HG03064 (cell line): ENCODE measurements at regions not wholly inside any gene's neighbourhood (a gene's known extent, or its start where the extent isn't known, plus 50 kb on each side); places are given as distances from the start of the nearest gene placed in this dataset.
"Not testable (repeated sequence)": the region's sequence is repeated elsewhere in the genome, so short reads cannot be mapped to it uniquely, and the experiment has no call there.

Source experiments
- ATAC-seq: cut with Tn5 transposase; IDR thresholded peaks from one replicate; pipeline ENCODE4 v1.9.1; 2021; ENCODE audit warnings: low read depth; ENCODE audit not compliant: unreplicated experiment

DNA sequence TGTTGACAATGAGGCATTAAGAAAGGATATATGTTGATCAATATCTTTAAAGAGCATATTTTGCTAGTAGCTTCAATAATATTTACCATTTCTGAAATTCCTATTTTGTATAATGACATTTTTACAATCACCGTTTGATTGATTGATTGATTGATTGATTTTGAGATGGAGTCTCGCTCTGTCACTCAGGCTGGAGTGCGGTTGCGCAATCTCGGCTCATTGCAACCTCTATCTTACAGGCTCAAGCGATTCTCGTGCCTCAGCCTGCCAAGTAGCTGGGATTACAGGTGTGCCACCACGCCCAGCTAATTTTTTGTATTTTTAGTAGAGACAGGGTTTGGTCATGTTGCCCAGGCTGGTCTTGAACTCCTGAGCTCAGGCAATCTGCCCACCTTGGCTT lies 150.9 kb upstream of the TEX13D start:
- ATAC-seq: not testable (repeated sequence)

DNA sequence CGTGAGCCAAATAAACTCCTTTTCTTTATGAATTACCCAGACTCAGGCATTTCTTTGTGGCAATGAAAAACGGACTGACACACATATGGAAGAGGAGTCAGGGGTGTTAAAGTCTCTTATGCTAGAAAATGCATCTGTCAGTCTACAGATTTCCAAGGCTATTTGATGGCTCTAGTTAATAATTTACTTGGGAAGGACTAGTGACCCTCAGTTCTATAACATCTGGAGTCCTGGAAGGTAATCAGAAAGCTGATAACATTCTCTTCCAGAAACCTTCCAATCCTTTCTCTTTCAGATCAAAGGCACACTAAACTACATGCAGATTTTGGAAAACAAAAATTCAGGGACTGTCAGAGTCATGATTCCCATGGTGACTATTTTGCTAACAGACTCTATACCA lies 142.0 kb upstream of the TEX13D start:
- ATAC-seq: no peak

DNA sequence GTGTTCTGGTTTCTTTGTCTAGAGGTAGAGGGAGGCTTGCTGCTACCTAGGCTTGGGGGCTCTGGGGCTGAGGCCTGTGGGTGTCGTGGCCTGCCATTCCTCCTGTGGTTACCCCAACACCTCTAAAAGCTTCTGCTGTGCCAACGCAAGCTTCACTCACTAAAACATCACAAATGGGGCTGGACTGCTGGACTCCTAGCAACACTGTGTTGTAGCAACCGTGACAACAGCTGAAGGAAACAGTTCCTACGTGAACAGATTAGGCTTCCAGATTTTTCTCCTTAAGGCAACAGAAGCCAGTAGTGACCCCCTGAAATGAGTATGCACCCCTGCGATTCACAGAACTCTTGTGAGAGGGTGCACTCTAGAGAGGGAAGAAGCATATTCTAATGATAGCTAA lies 138.3 kb upstream of the TEX13D start:
- ATAC-seq: no peak

DNA sequence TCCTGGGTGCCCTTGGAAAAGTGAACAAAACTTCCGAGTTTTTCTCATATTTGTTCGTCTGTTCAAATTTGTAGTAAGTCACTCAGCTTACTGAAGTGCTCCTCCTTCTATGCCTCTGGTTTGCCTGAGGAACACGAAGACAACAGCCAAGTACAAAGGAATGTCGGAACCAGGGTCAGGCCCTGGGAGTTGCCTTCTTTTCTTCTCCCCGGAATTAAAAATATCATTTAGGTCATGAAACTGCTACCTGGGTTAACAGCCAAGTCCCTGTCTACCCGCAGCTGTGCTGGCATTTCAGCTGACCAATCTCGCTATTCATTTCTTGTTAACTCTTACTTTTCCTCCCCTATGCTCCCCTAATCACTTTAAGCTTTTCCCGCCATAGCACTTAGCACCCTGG lies 137.6 kb upstream of the TEX13D start:
- no peak for ATAC-seq

DNA sequence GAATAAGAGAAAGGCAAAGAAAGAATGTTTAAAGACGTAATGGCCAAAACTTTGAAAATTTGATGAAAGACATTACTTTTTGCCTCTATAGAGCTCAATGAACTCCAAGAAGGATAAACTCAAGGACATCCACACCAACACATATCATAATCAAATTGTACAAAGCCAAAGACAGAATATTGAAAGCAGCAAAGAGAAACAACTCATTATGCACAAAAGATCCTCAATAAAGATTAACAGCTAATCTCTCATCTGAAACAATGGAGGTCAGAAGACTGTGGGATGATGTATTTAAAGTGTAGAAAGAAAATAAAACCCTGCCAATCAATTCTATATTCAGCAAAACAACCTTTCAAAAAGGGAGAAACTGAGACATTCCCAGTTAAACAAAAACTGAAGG lies 129.1 kb upstream of the TEX13D start:
- ATAC-seq: no peak

DNA sequence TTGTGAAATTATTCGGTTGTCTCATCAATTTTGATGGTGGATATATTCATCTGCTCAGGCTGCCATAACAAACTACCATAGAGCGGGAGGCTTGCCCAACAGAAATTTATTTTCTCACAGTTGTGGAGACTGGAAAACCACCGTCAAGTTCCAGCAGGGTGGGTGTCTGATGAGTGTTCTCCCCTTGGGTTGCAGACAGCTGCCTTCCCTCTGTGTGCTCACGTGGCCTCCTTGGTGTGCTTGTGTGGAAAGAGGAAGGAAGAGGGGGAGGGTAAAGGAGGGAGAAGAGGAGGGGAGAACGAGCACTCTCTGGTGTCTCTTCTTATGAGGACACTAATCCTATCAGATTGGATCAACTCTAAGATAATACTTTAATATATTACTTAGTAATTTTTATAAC lies 123.8 kb upstream of the TEX13D start:
- ATAC-seq: no peak

DNA sequence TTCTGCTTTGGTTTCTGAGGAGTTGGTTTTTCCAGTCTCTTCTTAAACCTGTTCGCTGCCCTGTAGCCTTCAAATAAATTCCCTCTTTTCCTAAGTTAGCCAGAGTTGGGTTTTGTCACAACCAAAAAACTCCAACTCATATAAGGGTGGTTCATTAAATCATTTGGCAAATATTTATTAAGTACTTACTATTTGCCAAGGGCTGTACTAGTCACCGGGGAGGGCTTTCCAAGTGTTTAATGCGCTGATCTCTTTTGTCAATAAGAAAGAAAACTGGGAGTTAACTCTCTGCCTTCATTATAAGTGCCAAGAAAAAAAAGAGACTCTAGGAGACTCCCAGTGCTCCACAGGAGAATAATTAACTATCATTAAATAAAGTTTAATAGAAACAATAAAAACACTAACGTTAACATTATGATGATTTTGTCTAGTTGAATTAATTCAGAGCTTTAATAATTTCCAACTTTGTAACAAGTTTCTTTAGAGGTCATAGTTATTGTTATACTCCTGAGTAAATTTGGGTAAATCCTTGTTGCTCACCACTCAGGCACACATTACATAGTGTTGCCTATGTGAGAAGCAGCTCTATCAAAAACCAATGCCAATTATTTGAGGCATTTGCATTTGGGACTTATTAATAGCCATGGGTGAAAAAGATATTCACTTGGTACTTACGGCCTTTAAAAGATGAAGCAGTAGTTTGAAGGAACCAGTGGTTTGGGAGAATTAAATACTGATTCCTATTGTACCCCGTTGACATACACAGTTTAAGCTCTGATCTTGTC lies 122.5 kb upstream of the TEX13D start:
- ATAC-seq: no peak

DNA sequence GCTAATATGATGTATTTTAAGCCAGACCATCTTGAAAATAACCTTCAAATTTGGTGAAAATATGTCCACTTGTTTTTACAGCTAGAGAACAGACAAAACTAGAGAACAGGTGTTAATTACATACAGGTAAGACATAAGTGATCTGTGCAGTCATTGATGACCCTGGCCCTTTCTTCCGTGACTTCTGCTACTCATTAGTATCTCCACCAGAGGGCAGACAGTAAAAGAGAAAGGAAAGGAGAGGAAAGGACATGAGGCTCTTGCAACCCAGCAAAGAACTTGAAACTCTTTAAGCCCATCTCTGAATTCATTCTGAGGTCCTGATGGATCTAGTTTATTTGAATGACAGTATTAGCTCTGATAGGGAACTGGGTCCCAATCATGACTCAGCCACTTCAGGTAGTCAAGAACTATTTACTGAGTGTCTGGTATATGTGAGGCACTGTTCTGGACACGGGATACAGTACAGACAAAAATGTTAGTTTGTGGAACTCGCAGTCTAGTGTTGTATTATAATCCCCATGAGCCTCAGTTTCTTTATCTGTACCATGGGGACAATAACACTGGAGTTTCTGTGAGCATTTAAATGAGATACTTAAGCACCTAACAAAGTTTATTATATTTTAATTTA lies 121.0 kb upstream of the TEX13D start:
- ATAC-seq: peak; percentile 80

DNA sequence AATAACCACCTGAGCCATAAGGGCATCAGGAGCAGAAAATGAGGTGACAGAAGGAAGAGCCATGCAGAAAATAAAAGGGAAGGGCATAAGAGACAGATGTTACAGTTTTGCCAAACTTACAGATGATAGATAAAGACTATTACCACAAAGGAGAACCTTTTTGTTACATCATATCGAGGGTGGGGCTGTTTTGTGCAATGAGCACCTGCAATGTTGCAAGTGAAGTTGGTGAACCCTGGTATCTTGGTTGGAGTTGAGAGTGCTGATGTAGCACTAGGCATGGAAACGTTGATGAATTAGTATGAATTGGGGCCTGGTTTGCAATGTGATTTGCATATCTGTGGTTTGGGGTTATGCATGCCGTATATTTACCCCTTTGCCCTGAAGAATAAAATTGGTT lies 119.8 kb upstream of the TEX13D start:
- ATAC-seq: no peak

DNA sequence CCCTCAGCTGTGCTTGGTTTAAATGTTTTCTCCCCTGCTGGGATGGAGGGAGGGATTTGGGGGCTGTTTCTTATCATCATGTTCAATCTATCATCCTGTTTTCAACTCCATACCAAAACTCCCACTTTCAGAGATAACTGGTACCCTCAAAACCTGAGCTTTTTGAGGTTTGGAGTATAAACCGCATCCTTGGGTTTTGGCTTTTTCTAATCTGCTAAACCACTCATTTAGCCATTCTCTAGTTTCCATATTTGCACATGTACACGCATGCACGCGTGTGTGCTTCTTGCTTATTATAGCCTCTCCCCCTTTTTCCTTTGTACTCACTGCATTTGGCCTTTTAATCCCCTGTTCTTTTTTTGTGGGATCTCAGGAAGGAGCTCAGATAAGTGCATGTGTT lies 116.7 kb upstream of the TEX13D start:
- no peak for ATAC-seq

DNA sequence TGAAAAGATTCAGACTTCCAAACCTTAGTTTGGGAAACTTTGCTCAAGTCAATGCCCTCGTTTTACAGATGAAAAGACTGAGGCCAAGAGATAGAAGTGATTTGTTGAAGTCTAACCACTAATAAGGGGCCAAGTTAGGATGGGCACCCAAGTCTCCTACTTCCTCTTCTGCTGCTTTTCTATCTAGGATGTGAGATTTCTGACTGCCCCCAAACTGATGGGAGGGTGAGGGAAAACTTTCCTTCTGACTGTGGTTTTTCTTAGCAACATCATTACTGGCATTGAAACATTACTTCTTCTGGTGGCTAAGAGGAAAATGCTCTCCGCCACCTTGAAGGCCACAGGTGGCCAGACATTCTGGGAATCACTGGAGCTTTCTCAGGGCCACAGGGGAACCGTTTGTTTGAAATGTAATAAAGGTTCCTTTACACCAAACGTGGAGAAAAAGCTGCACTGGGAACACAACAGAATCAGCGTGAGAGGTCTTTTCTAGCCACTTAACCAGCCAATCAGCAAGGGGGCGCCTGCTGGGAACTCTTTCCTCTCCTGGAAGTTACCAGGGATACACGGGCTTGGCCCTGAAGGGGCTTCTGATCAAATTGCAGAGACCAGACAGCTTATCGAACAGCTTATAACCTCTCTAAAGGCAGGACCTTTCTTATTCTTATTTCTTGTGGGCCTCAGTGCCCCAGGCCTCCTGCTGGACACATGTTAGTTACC lies 115.9 kb upstream of the TEX13D start:
- ATAC-seq: no peak

DNA sequence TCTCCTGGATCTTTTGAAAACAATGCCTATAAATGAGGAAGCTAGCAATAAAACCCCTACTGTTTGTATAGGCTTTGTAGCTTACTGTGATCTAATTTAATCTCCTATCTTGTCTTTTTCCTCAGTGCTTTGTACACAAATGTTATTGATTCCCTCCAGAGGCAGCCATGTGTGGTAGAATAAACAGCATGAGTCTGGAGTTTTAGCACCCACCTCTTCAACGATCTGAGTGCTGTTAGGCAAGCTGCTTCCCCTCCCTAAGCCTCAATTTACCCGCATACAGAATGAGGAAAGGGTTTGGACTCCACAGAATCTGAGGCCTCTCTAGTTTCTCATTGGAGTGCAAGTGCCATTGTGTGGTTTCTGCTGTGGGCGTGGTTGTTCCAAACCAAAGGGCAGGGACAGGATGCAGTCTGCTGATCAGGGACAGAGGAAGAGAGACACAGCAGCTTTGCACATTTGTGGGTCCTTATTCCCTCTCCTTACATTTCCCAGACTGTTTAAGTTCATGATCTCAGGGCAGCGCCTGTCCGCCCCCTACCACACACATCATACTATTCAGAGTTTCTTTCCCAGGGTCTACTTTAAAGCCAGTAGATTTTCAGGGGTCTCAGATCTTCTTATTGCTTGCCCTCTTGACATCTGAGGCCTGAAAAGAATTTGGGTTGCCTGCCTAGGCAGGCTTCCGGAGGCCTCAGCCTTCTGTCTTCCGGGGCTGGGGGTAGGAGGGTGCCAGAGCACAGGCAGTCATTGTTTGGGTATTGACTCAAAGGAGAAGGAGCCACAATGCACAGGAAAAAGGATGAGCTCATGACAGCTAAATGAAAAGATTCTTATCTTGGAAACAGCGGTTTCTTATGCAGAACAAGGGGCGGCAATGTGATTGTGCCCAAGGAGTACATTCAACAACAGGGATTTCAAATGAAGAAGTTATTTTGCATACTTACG lies 114.9 kb upstream of the TEX13D start:
- peak; percentile 77 for ATAC-seq

DNA sequence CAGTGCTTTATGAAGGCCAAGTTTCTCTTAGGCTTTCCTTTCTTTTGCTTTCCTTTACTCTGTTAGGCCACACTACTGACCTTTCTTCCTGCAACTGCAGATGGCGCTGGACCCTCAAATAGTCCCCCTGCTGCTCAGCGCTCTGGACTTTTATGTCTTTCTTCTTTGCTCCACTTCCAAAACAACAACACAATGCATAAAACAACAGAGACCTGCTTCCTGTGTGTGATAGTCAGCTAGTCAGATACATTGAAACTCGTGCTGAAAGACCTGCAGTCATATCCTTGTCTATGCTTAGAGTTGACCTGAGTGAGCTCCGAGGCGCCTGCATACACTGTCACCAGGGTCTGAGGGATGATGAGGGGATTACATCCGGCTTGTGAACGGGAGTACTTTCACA lies 108.9 kb upstream of the TEX13D start:
- ATAC-seq: no peak

DNA sequence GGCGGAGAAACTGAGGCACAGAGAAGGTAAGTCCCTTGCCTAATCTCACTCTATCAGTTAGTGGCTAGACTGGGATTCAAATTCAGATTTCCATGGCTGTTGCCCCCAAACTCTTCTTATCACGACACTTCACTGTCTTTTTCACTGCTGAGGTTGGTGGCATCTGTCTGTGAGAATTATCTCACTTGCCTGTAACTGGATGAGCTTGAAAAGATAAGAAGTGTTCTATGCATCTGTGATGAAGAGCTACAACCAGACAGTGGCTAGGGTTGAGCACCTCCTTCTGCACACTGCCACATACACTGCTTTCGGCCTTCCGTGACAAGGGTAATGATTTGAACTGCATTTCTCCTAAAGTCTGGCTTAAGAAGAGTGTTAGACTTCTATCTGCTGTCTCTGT lies 107.9 kb upstream of the TEX13D start:
- ATAC-seq: no peak

DNA sequence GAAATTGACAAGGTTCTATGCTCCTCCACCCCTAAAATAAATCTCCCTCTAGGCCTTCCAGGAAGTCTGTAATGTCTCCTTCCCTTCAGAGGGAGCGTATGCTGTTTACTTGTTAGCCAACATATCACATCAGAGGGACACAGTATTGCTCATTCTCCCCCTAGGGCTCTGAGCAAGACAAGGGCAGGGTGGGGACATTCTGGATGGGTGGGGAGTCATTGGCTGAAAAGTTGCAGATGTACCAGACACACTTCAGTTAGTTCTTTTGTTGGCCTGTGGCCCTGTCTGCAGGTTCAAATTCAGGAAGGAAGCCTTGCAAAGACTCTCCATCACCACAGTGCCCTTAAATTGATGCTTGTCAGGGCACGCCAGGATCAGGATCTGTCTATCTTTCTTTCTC lies 106.3 kb upstream of the TEX13D start:
- no peak for ATAC-seq

DNA sequence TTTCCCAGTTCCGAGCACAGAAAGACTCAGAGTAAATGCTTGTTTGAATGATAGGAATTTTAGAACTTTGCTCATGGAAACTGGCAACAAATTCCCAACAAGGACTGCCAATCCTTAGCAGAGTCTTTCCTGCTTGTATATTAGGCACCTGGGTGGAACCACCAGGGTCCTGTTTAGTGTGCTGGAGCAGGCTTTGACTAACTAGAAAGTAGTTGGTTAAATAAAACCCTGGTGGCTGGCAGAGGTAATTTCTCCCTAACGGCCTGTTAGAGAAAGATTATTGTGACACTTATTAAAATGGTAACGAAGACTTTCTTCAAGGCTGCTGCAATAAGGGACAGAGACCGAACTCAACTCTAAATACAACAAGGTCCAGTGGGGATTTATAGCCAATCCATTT lies 103.6 kb upstream of the TEX13D start:
- no peak for ATAC-seq

DNA sequence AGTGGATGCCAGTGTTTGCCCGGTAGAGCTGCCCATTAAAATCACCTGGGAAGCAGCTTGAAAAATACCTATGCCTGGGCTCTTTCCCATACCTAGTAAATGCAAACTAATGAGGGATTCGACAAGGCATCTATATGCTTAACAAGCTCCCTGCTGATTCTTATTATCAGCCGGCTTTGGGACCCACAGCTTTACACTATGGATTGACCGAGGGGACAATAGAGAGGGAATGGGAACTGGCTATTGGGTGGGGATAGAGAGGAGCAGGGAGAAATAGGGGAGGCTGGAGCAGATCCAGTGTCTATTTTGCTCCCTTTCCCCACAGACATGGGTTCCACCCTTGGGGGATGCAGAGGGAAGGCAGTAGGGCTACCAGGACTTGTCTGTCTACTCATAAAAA lies 103.1 kb upstream of the TEX13D start:
- no peak for ATAC-seq

DNA sequence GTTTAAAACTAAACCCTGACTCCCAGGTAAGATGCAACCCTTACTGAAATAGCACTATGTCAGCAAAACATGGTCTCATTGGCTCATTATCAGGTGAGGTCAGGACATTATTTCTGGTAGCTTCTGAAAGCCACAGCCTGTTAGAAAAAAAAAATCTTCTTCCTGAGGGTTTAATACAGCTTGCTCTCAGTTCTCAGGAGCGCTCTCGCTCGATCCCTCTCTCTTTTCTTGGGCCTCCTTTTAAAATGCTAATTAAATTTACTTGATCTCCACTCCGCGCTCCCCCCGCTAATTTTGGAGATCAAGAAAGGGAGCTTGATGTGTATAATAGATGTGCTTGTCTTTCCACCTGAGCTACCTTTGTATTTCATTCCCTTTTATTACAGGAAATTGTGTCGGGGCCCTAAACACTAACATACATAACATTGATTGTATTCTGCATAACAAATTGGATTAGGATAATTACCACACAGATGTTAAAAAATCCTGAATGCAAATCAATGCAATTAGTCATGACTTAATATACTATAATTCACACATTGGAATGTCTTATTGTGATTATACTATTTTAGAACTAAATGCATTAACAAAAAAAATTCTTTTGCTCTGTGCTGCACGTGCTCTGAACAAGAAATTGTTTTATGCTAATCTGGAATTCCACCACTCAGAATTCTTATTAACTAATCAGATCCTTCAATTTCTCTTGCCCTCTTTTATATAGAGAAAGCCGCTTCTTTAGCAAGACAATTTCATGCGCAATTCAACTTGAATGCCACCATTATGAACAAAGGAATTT lies 101.6 kb upstream of the TEX13D start:
- ATAC-seq: no peak

DNA sequence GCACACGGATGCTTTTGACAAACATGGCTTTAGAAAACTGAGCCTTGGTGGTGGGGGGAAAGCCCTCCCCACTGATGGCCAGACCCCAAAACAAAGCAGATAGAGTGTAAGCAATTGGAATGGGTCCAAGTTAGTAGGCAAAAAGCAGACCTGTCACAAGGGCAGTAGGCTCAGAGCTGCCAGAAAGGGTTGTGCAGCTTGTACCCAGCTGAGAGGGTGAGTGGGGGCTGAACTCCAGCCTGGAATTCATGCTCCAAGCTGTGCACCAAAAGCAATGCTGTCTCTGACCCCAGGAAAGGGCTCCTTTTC lies 101.1 kb upstream of the TEX13D start:
- no peak for ATAC-seq

DNA sequence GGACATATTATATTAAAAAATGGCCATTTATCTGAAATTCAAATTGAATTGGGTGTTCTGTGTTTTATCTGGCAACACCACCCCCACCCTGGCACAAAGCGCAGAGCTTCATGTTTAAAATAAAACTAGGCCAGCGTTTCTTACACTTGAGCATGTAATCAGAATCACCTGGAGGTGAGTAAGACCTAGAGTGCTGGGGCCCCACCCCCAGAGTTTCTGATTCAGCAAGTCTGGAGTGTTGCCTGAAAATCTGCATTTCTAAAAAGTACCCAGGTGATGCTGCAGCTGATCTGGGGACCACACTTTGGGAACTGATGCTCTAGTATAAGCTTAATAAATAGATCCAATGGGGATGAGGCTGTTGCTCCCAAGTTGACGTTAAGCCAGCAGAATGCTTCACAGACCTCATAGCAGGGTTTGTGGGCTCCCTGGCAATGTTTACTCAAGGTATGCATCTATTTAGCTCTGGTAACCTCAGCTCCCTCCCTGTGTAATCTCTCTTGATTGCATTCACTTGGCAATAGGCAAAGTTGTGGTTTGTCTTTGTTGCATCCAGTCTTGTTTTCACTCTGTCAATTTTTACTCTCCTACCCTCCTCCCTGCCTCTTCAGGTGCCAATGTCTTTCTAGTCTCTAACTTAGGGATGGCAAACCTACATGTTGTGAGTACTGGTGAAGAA lies 99.8 kb upstream of the TEX13D start:
- peak; percentile 66 for ATAC-seq
